GM12874 (cell line): ENCODE measurements at regions not wholly inside any gene's neighbourhood (a gene's known extent, or its start where the extent isn't known, plus 50 kb on each side); places are given as distances from the start of the nearest gene placed in this dataset.

Experiments
- TF ChIP-seq, protein P1 (sequence below): IDR thresholded peaks from 2 replicates; pipeline ENCODE4 v1.5.1; 2011; ENCODE audit warnings: low read depth, mild to moderate bottlenecking, control low read depth, low read length, moderate library complexity; ENCODE audit not compliant: insufficient read depth

DNA sequence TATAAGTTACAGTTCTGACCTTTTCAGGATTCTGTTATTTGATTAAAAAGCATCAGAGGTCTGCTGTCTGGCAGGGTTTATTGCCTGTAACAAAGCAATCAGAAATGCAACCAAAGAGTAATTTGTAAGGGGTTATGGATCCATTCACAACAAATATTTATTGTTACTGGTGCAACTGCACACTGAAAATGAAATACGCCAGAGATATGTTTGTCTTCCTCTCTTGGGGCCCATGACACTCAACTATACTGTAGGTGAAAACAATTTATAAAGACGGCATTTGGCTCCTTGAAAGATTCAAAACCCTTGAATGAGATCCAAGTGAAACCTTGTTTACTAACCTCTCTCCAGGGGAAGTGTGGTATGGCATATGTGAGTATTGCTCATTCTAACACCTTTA, 452.2 kb downstream of the MBD2 start:
- TF ChIP-seq, protein P1, sequence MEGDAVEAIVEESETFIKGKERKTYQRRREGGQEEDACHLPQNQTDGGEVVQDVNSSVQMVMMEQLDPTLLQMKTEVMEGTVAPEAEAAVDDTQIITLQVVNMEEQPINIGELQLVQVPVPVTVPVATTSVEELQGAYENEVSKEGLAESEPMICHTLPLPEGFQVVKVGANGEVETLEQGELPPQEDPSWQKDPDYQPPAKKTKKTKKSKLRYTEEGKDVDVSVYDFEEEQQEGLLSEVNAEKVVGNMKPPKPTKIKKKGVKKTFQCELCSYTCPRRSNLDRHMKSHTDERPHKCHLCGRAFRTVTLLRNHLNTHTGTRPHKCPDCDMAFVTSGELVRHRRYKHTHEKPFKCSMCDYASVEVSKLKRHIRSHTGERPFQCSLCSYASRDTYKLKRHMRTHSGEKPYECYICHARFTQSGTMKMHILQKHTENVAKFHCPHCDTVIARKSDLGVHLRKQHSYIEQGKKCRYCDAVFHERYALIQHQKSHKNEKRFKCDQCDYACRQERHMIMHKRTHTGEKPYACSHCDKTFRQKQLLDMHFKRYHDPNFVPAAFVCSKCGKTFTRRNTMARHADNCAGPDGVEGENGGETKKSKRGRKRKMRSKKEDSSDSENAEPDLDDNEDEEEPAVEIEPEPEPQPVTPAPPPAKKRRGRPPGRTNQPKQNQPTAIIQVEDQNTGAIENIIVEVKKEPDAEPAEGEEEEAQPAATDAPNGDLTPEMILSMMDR = no peak

DNA sequence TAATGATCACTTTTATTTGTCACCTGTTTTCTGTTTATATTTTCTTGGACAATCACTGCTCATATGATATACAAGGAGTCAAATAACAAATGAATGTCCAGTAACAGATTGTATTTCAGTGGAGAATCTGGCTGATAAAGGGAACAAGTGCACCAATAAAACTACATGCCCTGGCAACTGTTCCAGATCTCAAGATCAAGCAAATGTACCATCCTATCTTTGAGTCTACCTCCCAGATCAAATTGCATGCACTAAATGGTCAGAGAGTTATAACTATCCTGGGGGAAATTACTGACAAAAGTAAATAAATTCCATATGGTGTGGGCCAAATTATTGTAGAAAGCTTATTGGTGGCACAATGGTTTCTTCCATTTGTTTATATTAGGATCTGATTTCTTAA, 452.8 kb downstream of the MBD2 start:
- TF ChIP-seq, protein P1 = no peak

DNA sequence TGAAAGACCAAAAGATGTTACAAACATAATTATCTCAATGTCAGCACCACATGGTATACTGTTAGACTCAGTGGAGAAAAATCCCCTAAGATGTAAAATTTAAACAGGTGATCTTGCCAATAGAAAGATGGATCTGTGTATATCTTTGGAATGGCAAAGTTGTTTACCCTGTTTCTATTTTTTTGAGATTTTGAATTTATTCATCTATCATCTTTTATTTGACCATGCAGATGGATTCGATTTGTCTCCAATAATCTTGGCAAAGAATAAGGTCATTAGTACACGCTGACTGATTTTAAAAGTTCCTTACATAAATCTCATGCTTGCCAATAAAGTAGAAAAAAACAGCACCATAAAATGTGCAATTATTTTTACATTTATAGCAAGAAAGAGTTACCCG, 459.3 kb downstream of the MBD2 start:
- TF ChIP-seq, protein P1 = no peak

DNA sequence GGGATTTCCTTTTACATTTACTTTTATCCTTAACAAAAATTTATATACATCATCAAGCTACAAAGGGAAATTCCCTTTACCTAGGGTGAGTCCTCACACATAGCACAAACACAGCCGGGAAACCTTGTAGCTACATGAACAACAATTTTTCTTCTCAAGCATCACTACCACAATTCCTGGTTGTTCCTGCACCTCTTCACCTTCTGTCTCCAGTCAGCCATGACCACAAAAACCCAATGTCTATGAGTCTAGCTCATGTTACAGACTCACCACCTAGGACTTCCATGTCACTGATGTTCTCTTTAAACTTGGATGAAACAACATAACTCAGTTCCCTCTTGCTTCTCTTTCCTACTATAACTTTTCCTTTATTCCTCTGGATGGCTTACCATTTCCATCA, 460.4 kb downstream of the MBD2 start:
- TF ChIP-seq, protein P1 = no peak

DNA sequence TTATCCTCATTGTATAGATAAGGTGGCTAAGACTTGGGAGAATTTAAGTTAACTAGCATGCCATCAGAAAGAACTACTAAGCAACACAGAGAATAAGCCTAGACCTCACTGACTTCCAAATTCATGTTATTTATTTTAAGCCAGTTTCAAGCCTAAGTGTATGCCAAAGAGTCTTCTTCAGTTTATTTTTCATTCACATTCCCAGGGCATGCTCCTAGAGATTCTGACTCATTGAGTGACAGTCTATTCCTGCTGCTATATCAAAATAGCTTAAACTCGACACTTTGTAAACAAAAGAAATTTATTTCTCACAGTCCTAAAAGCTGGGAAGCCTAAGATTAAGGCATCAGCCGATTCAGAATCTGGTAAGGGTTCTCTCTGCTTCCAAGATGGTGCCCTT, 467.1 kb downstream of the MBD2 start:
- TF ChIP-seq, protein P1 = no peak

DNA sequence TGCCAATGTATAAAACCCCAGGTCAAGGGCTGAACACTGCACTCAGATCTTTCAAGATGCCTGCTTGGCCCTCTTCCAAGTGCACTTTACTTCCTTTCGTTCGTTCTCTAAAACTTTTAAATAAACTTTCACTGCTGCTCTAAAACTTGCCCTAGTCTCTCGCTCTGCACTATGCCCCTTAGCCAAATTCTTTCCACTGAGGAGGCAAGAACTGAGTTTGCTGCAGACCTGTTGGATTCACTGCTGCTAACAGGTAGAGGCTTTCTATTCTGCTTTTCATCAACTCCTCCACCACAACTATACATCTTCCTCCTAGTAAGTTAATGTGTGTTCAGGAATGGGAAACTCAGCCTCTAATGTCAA, 467.9 kb downstream of the MBD2 start:
- TF ChIP-seq, protein P1 = no peak

DNA sequence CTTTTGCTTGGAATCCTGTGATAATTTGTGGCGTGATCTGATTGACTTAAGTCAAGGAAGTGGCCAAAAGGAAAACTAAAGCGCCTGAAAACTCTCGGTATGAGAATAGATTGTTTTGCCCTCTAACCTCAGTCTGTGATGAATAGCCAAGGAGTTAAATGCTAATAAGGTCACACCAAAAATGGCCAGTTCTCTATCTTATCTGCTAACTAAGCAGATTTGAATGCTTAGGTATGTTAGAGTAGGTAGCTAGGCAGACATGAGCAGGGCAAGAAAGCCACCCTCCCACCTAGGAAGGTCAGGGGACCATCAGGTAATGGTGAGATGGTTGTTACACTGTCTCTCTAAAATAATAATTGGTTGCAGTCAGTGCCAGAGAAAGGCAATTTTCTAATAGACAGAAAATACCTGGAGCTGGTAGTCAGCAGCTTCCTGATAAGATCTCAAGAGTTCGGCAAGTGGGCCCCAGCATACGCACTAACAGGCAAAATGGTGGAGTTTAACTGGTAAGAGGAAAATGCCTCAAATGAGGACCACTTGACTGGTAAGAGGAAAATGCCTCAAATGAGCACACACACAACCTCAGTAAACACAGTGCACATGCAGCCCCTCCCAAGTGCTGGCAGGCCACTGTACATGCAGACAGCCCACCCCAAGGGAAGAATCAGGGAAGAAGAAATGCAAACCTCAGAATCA, 468.4 kb downstream of the MBD2 start:
- TF ChIP-seq, protein P1 = no peak

DNA sequence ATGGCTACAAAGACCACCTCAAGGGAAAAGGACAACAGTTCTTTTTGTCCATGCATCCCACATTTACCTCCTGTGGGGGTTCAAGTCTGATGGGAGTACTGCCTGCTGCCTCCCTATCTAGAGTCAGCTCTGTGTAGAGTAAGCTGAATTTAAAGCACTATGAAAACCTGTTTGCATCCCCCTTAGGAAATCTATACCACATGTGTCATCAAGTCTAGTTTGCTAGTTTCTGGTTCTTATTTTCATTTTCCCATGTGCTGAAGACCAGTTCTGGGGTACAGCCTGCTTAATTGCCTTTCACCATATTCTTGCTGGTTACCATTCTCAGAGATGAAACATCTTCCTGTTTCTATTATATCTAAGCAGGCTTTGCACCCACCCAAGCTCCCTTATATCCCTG, 470.3 kb downstream of the MBD2 start:
- TF ChIP-seq, protein P1 = no peak
